Endothelial cell of umbilical vein (primary cell): ENCODE measurements at regions not wholly inside any gene's neighbourhood (a gene's known extent, or its start where the extent isn't known, plus 50 kb on each side); places are given as distances from the start of the nearest gene placed in this dataset.

Experiments used
- CTCF ChIP-seq, 2 donors: IDR thresholded peaks; 1 replicate in 1 of 2; 2 replicates in 1 of 2; pipeline ENCODE4 v1.5.1; 2011; ENCODE audit warnings: low read length in 2 of 2, mild to moderate bottlenecking in 2 of 2, moderate library complexity in 2 of 2, control low read depth in 1 of 2, inconsistent platforms in 1 of 2, low read depth in 1 of 2; ENCODE audit not compliant: insufficient read depth in 1 of 2; ENCODE audit errors: extremely low read depth in 1 of 2
- EZH2 ChIP-seq: IDR thresholded peaks from 2 replicates; pipeline ENCODE4 v1.6.1; 2012; ENCODE audit warnings: borderline replicate concordance, low read depth, mild to moderate bottlenecking, moderate library complexity, low read length, inconsistent platforms; ENCODE audit not compliant: severe bottlenecking
- JUN ChIP-seq: IDR thresholded peaks from 2 replicates; pipeline ENCODE4 v1.6.1; 2011; ENCODE audit warnings: borderline replicate concordance, low read depth; ENCODE audit not compliant: insufficient read length, insufficient read depth
- MAX ChIP-seq: IDR thresholded peaks from 2 replicates; pipeline ENCODE4 v1.6.1; 2011; ENCODE audit not compliant: insufficient read depth, insufficient read length
- MYC ChIP-seq: IDR thresholded peaks from one replicate; pipeline ENCODE4 v1.6.1; 2011; ENCODE audit warnings: mild to moderate bottlenecking, low read depth, low read length
- POLR2A ChIP-seq: IDR thresholded peaks from 2 replicates; pipeline ENCODE4 v1.6.1; 2012; ENCODE audit warnings: low read depth, mild to moderate bottlenecking, control low read depth, low read length
- POLR2AphosphoS5 ChIP-seq: IDR thresholded peaks from 2 replicates; pipeline ENCODE4 v1.6.1; 2012; ENCODE audit warnings: low read depth, mild to moderate bottlenecking, control low read depth, low read length, moderate library complexity; ENCODE audit not compliant: insufficient read depth

GRCh38 chr4:137015426-137016409 lies 516.6 kb downstream of the PCDH18 start:
- TF ChIP-seq CTCF (IDR thresholded peaks at IDR 0.05; ENCODE audit: extremely low read depth in 1 of 2, insufficient read depth in 1 of 2, low read depth in 1 of 2, low read length in 2 of 2), result no peak
- TF ChIP-seq MYC, result no peak
- no peak for TF ChIP-seq POLR2A
- no peak for TF ChIP-seq JUN
- no peak for TF ChIP-seq EZH2
- TF ChIP-seq POLR2AphosphoS5, result no peak
- TF ChIP-seq MAX, result no peak
